ENCODE measurements at regions not wholly inside any gene's neighbourhood (a gene's known extent, or its start where the extent isn't known, plus 50 kb on each side); places are given as distances from the start of the nearest gene placed in this dataset.

GRCh38 chr2:176585791-176586190 is 316.5 kb downstream of the MTX2 start:
- TF ChIP-seq CTCF (IDR thresholded peaks at IDR 0.05; ENCODE audit: insufficient read depth, low read length, missing control alignments): no peak
- ChIA-PET POLR2A (no interaction called here), CTCF (interaction anchor here (0.8 to 2.3 kb wide), 7 partner anchors 11 to 459 kb away, joined by 3 to 8 read pairs (median 4); no protein-coding TSS in a partner anchor)
- no peak overlapping the region for H3K4me3 ChIP-seq (ENCODE audit: low read depth, low read length)
- DNase-seq (ENCODE audit: low read depth, low spot score): no peak

GRCh38 chr2:176589287-176589686 is 320.0 kb downstream of the MTX2 start:
- POLR2A ChIA-PET: no interaction called here
- no peak overlapping the region for H3K4me3 ChIP-seq (ENCODE audit: low read depth, low read length)
- no peak for DNase-seq (ENCODE audit: low read depth, low spot score)
- CTCF ChIA-PET: interaction anchor here (1.4 kb wide), 1 partner anchor 35 kb away, joined by 4 read pairs; no protein-coding TSS in a partner anchor
- TF ChIP-seq CTCF (IDR thresholded peaks at IDR 0.05; ENCODE audit: insufficient read depth, low read length, missing control alignments): no peak

GRCh38 chr2:176589825-176590440 is 320.7 kb downstream of the MTX2 start:
- no peak overlapping the region for H3K4me3 ChIP-seq (ENCODE audit: low read depth, low read length)
- no peak for DNase-seq (ENCODE audit: low read depth, low spot score)
- ChIA-PET POLR2A (no interaction called here), CTCF (interaction anchor here (1.4 kb wide), 1 partner anchor 35 kb away, joined by 4 read pairs; no protein-coding TSS in a partner anchor)
- TF ChIP-seq CTCF (IDR thresholded peaks at IDR 0.05; ENCODE audit: insufficient read depth, low read length, missing control alignments): no peak

GRCh38 chr2:176592216-176592615 is 323.0 kb downstream of the MTX2 start:
- ChIA-PET CTCF (interaction anchor here (1.0 to 1.1 kb wide), 3 partner anchors 87 to 452 kb away, joined by 3 to 4 read pairs (median 3); no protein-coding TSS in a partner anchor), POLR2A (no interaction called here)
- no peak for DNase-seq (ENCODE audit: low read depth, low spot score)
- no peak for TF ChIP-seq CTCF (IDR thresholded peaks at IDR 0.05; ENCODE audit: insufficient read depth, low read length, missing control alignments)
- no peak overlapping the region for H3K4me3 ChIP-seq (ENCODE audit: low read depth, low read length)

GRCh38 chr2:176595986-176596385 is 326.7 kb downstream of the MTX2 start:
- ChIA-PET CTCF (interaction anchor here (1.0 to 1.7 kb wide), 5 partner anchors 10 to 456 kb away, joined by 3 to 5 read pairs (median 4); no protein-coding TSS in a partner anchor), POLR2A (no interaction called here)
- TF ChIP-seq CTCF (IDR thresholded peaks at IDR 0.05; ENCODE audit: insufficient read depth, low read length, missing control alignments): no peak
- H3K4me3 ChIP-seq (ENCODE audit: low read depth, low read length): no peak overlapping the region
- no peak for DNase-seq (ENCODE audit: low read depth, low spot score)

- ChIA-PET CTCF (interaction anchor here (1.1 to 1.3 kb wide), 2 partner anchors 13 to 457 kb away, joined by 3 read pairs; no protein-coding TSS in a partner anchor), POLR2A (no interaction called here)
- no peak overlapping the region for H3K4me3 ChIP-seq (ENCODE audit: low read depth, low read length)
- no peak for TF ChIP-seq CTCF (IDR thresholded peaks at IDR 0.05; ENCODE audit: insufficient read depth, low read length, missing control alignments)
- DNase-seq (ENCODE audit: low read depth, low spot score): no peak
These were observed 328.7 kb downstream of the MTX2 start for GRCh38 chr2:176597916-176598315.

All from AG04449 (cell line).